Osteoblast (primary cell): ENCODE measurements at regions not wholly inside any gene's neighbourhood (a gene's known extent, or its start where the extent isn't known, plus 50 kb on each side); places are given as distances from the start of the nearest gene placed in this dataset.

ENCODE experiments used
- DNase-seq: peaks from one replicate; pipeline ENCODE4 v3.0.0; 2011; ENCODE audit warnings: low spot score, mixed read lengths; ENCODE audit not compliant: insufficient read length; ENCODE audit errors: missing footprints
- H2AFZ ChIP-seq: 2 replicates; pipeline ENCODE4 v1.6.0; 2011; ENCODE audit warnings: mild to moderate bottlenecking, low read length
- H3K27ac ChIP-seq: 2 replicates; pipeline ENCODE4 v1.5.1; 2011; ENCODE audit warnings: mild to moderate bottlenecking, low read depth, low read length, moderate library complexity
- H3K27me3 ChIP-seq: 2 replicates; pipeline ENCODE4 v1.6.0; 2012; ENCODE audit warnings: mild to moderate bottlenecking, control low read depth, inconsistent platforms, low read length, moderate library complexity; ENCODE audit not compliant: insufficient read depth
- H3K36me3 ChIP-seq: 2 replicates; pipeline ENCODE4 v1.5.1; 2011; ENCODE audit warnings: mild to moderate bottlenecking, low read length, control low read depth, moderate library complexity; ENCODE audit not compliant: insufficient read depth
- H3K4me1 ChIP-seq: 2 replicates; pipeline ENCODE4 v1.5.1; 2011; ENCODE audit warnings: mild to moderate bottlenecking, low read length, control low read depth, moderate library complexity; ENCODE audit not compliant: insufficient read depth
- H3K4me2 ChIP-seq: 2 replicates; pipeline ENCODE4 v1.6.0; 2011; ENCODE audit warnings: mild to moderate bottlenecking, low read length; ENCODE audit not compliant: insufficient read depth
- H3K4me3 ChIP-seq: fragments of 200-600 bp; sonication (generic); 3 replicates; pipeline ENCODE4 v1.5.1; 2012; ENCODE audit warnings: mild to moderate bottlenecking, low read length, inconsistent platforms; ENCODE audit not compliant: insufficient read depth
- H3K79me2 ChIP-seq: 2 replicates; pipeline ENCODE4 v1.6.0; 2012; ENCODE audit warnings: mild to moderate bottlenecking, low read length, control low read depth, inconsistent platforms; ENCODE audit not compliant: insufficient read depth
- H3K9me3 ChIP-seq: 2 replicates; pipeline ENCODE4 v1.5.1; 2011; ENCODE audit warnings: low read depth, low read length, control low read depth
- H4K20me1 ChIP-seq: 2 replicates; pipeline ENCODE4 v1.6.0; 2012; ENCODE audit warnings: mild to moderate bottlenecking, low read length, control low read depth; ENCODE audit not compliant: insufficient read depth
- CTCF ChIP-seq: IDR thresholded peaks from 2 replicates; pipeline ENCODE4 v1.5.1; 2011; ENCODE audit warnings: mild to moderate bottlenecking, low read depth, low read length, moderate library complexity; ENCODE audit errors: extremely low read depth

DNA sequence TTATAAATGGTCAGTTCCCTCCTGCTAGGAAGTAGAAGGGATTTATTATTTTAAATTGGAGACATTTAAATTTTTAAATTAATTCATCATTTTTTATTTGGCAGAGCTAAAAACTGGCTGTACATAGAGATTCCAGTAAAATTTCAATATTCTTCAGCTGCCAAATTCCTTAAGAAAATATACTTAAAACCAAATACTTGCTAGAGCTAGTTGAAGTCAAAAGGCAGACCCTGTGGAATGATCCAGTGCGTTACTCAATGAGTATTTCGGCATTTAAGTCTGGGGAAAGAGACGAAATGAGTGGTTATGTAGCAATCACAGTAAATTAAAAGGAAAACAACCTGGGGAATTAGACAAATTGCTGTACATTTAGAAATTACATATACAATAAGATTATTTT is 1104.7 kb downstream of the SLC6A15 start:
- no peaks in the 10 kb centered on the region for H3K9me3 ChIP-seq
- DNase-seq = no peak
- TF ChIP-seq CTCF = no peak
- H3K27me3 ChIP-seq = no peaks in the 10 kb centered on the region
- H3K4me1 ChIP-seq = no peaks in the 10 kb centered on the region
- H2AFZ ChIP-seq = no peak overlapping the region
- no peak overlapping the region for H3K4me2 ChIP-seq
- H4K20me1 ChIP-seq = no peaks in the 10 kb centered on the region
- H3K36me3 ChIP-seq = no peaks in the 10 kb centered on the region
- no peaks in the 10 kb centered on the region for H3K79me2 ChIP-seq
- H3K4me3 ChIP-seq = no peak overlapping the region
- no peak overlapping the region for H3K27ac ChIP-seq

GRCh38 chr12:83805873-83806272 is 1106.7 kb downstream of the SLC6A15 start:
- H3K9me3 ChIP-seq = no peaks in the 10 kb centered on the region
- no peak for TF ChIP-seq CTCF
- H3K36me3 ChIP-seq = no peaks in the 10 kb centered on the region
- H3K27ac ChIP-seq = no peak overlapping the region
- no peak overlapping the region for H2AFZ ChIP-seq
- no peaks in the 10 kb centered on the region for H3K27me3 ChIP-seq
- H4K20me1 ChIP-seq = no peaks in the 10 kb centered on the region
- no peaks in the 10 kb centered on the region for H3K4me1 ChIP-seq
- DNase-seq = no peak
- H3K79me2 ChIP-seq = no peaks in the 10 kb centered on the region
- no peak overlapping the region for H3K4me2 ChIP-seq
- no peak overlapping the region for H3K4me3 ChIP-seq

DNA sequence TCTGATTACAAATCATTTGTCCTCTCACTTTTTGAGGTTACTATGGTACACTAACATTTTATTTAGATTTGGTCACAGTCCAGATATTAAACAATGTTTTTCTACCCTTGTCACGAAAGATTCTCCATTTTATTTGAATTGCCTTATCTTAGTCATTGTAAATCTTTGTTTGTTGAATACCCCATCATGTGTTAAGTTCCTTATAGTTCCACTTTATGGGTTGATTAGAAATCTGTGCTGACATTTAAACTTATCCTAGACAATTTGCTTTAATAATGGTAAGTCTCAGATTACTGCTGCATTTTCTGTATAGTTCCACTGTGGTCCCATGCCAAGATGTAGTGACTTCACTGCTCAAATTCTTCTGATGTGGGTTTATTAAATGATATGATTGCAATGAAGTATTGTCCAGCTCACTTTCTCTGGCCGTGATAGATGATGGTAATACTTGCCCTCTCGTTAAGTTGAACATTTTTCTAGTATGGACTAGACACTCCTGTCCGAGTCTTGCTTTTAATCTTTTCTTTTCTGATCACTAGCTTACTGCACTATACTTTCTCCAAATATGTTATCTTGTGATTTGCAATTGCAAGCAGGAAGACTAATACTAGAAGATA is 1107.3 kb downstream of the SLC6A15 start:
- no peaks in the 10 kb centered on the region for H4K20me1 ChIP-seq
- H3K4me3 ChIP-seq = no peak overlapping the region
- no peaks in the 10 kb centered on the region for H3K79me2 ChIP-seq
- TF ChIP-seq CTCF = no peak
- H3K27ac ChIP-seq = no peak overlapping the region
- peaks cover 2% of the 10 kb centered on the region for H3K9me3 ChIP-seq
- DNase-seq = no peak
- no peak overlapping the region for H3K4me2 ChIP-seq
- H2AFZ ChIP-seq = no peak overlapping the region
- no peaks in the 10 kb centered on the region for H3K36me3 ChIP-seq
- H3K27me3 ChIP-seq = no peaks in the 10 kb centered on the region
- H3K4me1 ChIP-seq = no peaks in the 10 kb centered on the region

GRCh38 chr12:83801972-83802371 is 1110.6 kb downstream of the SLC6A15 start:
- H3K27me3 ChIP-seq = no peaks in the 10 kb centered on the region
- no peak overlapping the region for H3K4me3 ChIP-seq
- TF ChIP-seq CTCF = no peak
- no peaks in the 10 kb centered on the region for H4K20me1 ChIP-seq
- no peak overlapping the region for H3K27ac ChIP-seq
- H3K36me3 ChIP-seq = no peaks in the 10 kb centered on the region
- no peak overlapping the region for H2AFZ ChIP-seq
- no peak overlapping the region for H3K4me2 ChIP-seq
- DNase-seq = no peak
- no peaks in the 10 kb centered on the region for H3K79me2 ChIP-seq
- no peaks in the 10 kb centered on the region for H3K4me1 ChIP-seq
- H3K9me3 ChIP-seq = peaks cover 3% of the 10 kb centered on the region
